B cell (primary cell): ENCODE measurements at regions not wholly inside any gene's neighbourhood (a gene's known extent, or its start where the extent isn't known, plus 50 kb on each side); places are given as distances from the start of the nearest gene placed in this dataset.

ENCODE experiments used
- ATAC-seq: fragments of 200-7000 bp; cut with Tn5 transposase; one replicate; pipeline ENCODE4 v1.10.0; 2021; ENCODE audit warnings: low read depth, mild to moderate bottlenecking, moderate number of reproducible peaks, moderate library complexity
- CTCF ChIA-PET: fragments of 350-600 bp; sonication (Branson Sonifier 250); formaldehyde crosslinking; loops from one replicate; lab custom pipeline; 2021; ENCODE audit warnings: antibody characterized with exemption, inconsistent platforms; lab: Charles Lee
- POLR2A ChIA-PET: fragments of 350-600 bp; sonication (Branson Sonifier 250); formaldehyde crosslinking; loops from one replicate; lab custom pipeline; 2021; ENCODE audit warnings: antibody characterized with exemption; lab: Charles Lee
- DNase-seq: peaks from one replicate; pipeline ENCODE4 v3.0.0; 2013
- H2AFZ ChIP-seq: 2 replicates; pipeline ENCODE4 v1.6.1; 2012; ENCODE audit warnings: mild to moderate bottlenecking, low read depth, low read length; ENCODE audit not compliant: insufficient read depth, poor library complexity, severe bottlenecking
- H3K27ac ChIP-seq, 2 donors: 1 replicate in 1 of 2; 2 replicates in 1 of 2; pipeline ENCODE4 v1.5.1; 2012 to 2013; ENCODE audit warnings: low read length in 2 of 2, mild to moderate bottlenecking in 2 of 2, moderate library complexity in 1 of 2
- H3K27me3 ChIP-seq, 4 experiments: fragments of 200-600 bp in 1 of 4; sonication (generic) in 1 of 4; replicated peaks in 1 of 4; 1 replicate in 2 of 4; 2 replicates in 2 of 4; pipeline versions ENCODE4 v1.6.1 to v1.7.0; 2013 to 2016; ENCODE audit warnings: low read length in 3 of 4, mild to moderate bottlenecking in 2 of 4, mixed read lengths in 1 of 4, moderate library complexity in 1 of 4; ENCODE audit not compliant: insufficient read depth in 4 of 4, control insufficient read depth in 3 of 4; ENCODE audit errors: control extremely low read depth in 1 of 4
- H3K36me3 ChIP-seq, 2 experiments: replicated peaks in 1 of 2; 1 replicate in 1 of 2; 2 replicates in 1 of 2; pipeline versions ENCODE4 v1.6.1 to v1.7.1; 2013; ENCODE audit warnings: low read length in 1 of 2; ENCODE audit not compliant: insufficient read depth in 2 of 2, control insufficient read depth in 1 of 2; ENCODE audit errors: control extremely low read depth in 1 of 2, extremely low read depth in 1 of 2
- H3K4me1 ChIP-seq, 2 donors: fragments of 200-600 bp in 1 of 2; sonication (generic) in 1 of 2; 1 replicate in 1 of 2; 2 replicates in 1 of 2; pipeline versions ENCODE4 v1.5.1 to v1.6.1; 2013 to 2017; ENCODE audit warnings: low read length in 2 of 2; ENCODE audit not compliant: control insufficient read depth in 2 of 2, insufficient read depth in 2 of 2
- H3K4me2 ChIP-seq: replicated peaks from 2 replicates; pipeline ENCODE3; 2012; ENCODE audit warnings: mild to moderate bottlenecking, low read depth, low read length; ENCODE audit not compliant: poor library complexity, severe bottlenecking
- H3K4me3 ChIP-seq, 5 experiments: fragments of 200-600 bp in 1 of 5; sonication (generic) in 1 of 5; 1 replicate in 3 of 5; 2 replicates in 2 of 5; pipeline versions ENCODE4 v1.5.1 to v1.7.0; 2011 to 2016; ENCODE audit warnings: low read length in 4 of 5, mild to moderate bottlenecking in 4 of 5, low read depth in 2 of 5, control low read depth in 1 of 5, moderate library complexity in 1 of 5; ENCODE audit not compliant: insufficient read depth in 1 of 5; ENCODE audit errors: control extremely low read depth in 1 of 5, extremely low read depth in 1 of 5
- H3K79me2 ChIP-seq: fragments of 200-600 bp; sonication (generic); one replicate; pipeline ENCODE4 v1.6.0; 2016; ENCODE audit warnings: low read length; ENCODE audit not compliant: control insufficient read depth, insufficient read depth
- H3K9ac ChIP-seq: fragments of 200-600 bp; sonication (generic); 2 replicates; pipeline ENCODE4 v1.6.1; 2017; ENCODE audit warnings: mild to moderate bottlenecking, low read length, moderate library complexity
- H3K9me3 ChIP-seq, 3 donors: one replicate each; pipeline versions ENCODE4 v1.6.1 to v1.7.1; 2013; ENCODE audit warnings: low read length in 2 of 3; ENCODE audit not compliant: control insufficient read depth in 2 of 3, insufficient read depth in 1 of 3; ENCODE audit errors: control extremely low read depth in 1 of 3
- H4K20me1 ChIP-seq: 2 replicates; pipeline ENCODE4 v1.6.0; 2012; ENCODE audit warnings: mild to moderate bottlenecking, low read length; ENCODE audit not compliant: insufficient read depth, control insufficient read depth, poor library complexity, severe bottlenecking
- H3K27ac Mint-ChIP-seq: one replicate; pipeline ENCODE4 v1.8.0; 2021; ENCODE audit warnings: mixed read lengths
- H3K27me3 Mint-ChIP-seq: one replicate; pipeline ENCODE4 v1.8.0; 2021; ENCODE audit warnings: mixed read lengths
- H3K4me1 Mint-ChIP-seq: one replicate; pipeline ENCODE4 v1.8.0; 2021; ENCODE audit warnings: mixed read lengths
- H3K4me3 Mint-ChIP-seq: one replicate; pipeline ENCODE4 v1.8.0; 2021; ENCODE audit warnings: mixed read lengths
- H3K9me3 Mint-ChIP-seq: one replicate; pipeline ENCODE4 v1.8.0; 2022; ENCODE audit warnings: mixed read lengths; ENCODE audit not compliant: insufficient read depth
- EZH2 ChIP-seq: IDR thresholded peaks from 2 replicates; pipeline ENCODE4 v1.6.1; 2012; ENCODE audit warnings: borderline replicate concordance, low read depth, mild to moderate bottlenecking, moderate library complexity, low read length; ENCODE audit not compliant: insufficient read depth, poor library complexity, severe bottlenecking
- WGBS: methylation state at CpG from one replicate; pipeline ENCODE4 v1.1.5; 2013; ENCODE audit warnings: missing lambda C conversion rate; ENCODE audit not compliant: insufficient coverage; 5-methylcytosine and 5-hydroxymethylcytosine counted together
- intact Hi-C: fragments of 100-400 bp; cut with micrococcal nuclease; formaldehyde crosslinking; loops from one replicate; pipeline ENCODE4 v1.10.0; 2022
- TF ChIP-seq, protein P1 (sequence below): fragments of 200-600 bp; IDR thresholded peaks from one replicate; pipeline ENCODE4 v1.8.0; 2022; ENCODE audit warnings: antibody characterized with exemption, mild to moderate bottlenecking

DNA sequence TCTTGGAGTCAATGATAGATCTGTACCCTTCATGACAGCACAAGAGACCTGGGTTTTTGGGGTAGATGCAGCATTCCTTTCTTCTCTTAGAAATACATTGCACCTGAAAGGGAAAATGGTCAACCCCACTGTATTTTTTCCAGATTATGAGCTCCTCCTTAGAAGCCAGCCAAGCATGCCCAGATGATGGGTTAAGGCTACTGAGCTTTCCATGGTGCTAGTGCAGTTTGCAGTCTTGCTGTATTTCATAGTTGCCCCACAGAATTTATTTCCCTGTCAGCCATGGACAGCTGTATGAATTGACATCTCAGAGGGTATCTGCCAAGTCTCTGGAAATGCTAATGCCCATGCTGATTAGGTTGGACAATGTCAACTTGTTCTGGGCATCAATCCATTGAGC lies 73.7 kb upstream of the H2AZ1 start:
- Histone ChIP-seq H3K36me3 (no peaks in the 10 kb centered on the region), H3K4me3 (no peak overlapping the region), H4K20me1 (no peaks in the 10 kb centered on the region), H3K79me2 (no peaks in the 10 kb centered on the region), H3K27ac (no peak overlapping the region), H3K9me3 (peaks cover 0 to 1% (median 0%) of the 10 kb centered on the region in 3 donors), H3K4me1 (no peaks in the 10 kb centered on the region), H3K27me3 (no peaks in the 10 kb centered on the region), H3K9ac (no peak overlapping the region), H3K4me2 (no peak overlapping the region), H2AFZ (no peak overlapping the region)
- intact Hi-C loops: no loop called here
- no peaks in the 10 kb centered on the region for H3K4me1 Mint-ChIP-seq
- peaks cover 18% of the 10 kb centered on the region for H3K27me3 Mint-ChIP-seq
- TF ChIP-seq, protein P1, sequence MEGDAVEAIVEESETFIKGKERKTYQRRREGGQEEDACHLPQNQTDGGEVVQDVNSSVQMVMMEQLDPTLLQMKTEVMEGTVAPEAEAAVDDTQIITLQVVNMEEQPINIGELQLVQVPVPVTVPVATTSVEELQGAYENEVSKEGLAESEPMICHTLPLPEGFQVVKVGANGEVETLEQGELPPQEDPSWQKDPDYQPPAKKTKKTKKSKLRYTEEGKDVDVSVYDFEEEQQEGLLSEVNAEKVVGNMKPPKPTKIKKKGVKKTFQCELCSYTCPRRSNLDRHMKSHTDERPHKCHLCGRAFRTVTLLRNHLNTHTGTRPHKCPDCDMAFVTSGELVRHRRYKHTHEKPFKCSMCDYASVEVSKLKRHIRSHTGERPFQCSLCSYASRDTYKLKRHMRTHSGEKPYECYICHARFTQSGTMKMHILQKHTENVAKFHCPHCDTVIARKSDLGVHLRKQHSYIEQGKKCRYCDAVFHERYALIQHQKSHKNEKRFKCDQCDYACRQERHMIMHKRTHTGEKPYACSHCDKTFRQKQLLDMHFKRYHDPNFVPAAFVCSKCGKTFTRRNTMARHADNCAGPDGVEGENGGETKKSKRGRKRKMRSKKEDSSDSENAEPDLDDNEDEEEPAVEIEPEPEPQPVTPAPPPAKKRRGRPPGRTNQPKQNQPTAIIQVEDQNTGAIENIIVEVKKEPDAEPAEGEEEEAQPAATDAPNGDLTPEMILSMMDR: no peak
- no peak for TF ChIP-seq EZH2
- ATAC-seq: no peak
- CTCF ChIA-PET: no interaction called here
- POLR2A ChIA-PET: no interaction called here
- H3K9me3 Mint-ChIP-seq: no peaks in the 10 kb centered on the region
- H3K27ac Mint-ChIP-seq: no peak overlapping the region
- DNase-seq: no peak
- no peak overlapping the region for H3K4me3 Mint-ChIP-seq

DNA sequence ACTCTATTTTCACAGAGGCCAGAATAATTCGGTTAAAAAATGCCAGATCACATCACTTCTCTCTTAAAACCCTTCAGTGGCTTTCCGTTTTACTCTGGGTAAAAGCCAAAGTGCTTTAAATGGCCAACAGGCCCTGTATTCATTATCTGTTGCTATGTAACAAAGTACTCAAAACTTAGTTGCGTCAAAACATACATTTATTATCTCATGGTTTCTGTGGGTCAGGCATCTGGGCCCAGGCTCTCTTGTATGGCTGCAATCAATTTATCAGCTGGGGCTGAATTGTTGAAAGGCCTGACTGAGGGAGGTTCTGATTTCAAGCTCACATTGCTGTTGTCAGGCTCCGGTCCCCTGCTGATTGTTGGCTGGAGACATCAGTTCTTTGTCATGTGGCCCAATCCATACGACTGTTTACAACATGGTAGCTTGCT lies 72.7 kb upstream of the H2AZ1 start:
- H3K9me3 ChIP-seq: peaks cover 0 to 1% (median 0%) of the 10 kb centered on the region in 3 donors
- H3K36me3 ChIP-seq: no peaks in the 10 kb centered on the region
- no peak overlapping the region for H2AFZ ChIP-seq
- H3K27ac ChIP-seq: no peak overlapping the region
- 70% methylated on average over 2 of the region's 5 CpGs for WGBS
- no peak overlapping the region for H3K4me2 ChIP-seq
- H3K4me3 ChIP-seq: no peak overlapping the region
- no peak for DNase-seq
- no peak overlapping the region for H3K9ac ChIP-seq
- no peaks in the 10 kb centered on the region for H4K20me1 ChIP-seq
- ChIA-PET CTCF (no interaction called here), POLR2A (no interaction called here)
- H3K27me3 Mint-ChIP-seq: peaks cover 18% of the 10 kb centered on the region
- ATAC-seq: no peak
- H3K79me2 ChIP-seq: no peaks in the 10 kb centered on the region
- no peak overlapping the region for H3K4me3 Mint-ChIP-seq
- H3K4me1 ChIP-seq: no peaks in the 10 kb centered on the region
- no peaks in the 10 kb centered on the region for H3K9me3 Mint-ChIP-seq
- peaks cover 0 to 3% (median 0%) of the 10 kb centered on the region in 4 experiments for H3K27me3 ChIP-seq
- no peaks in the 10 kb centered on the region for H3K4me1 Mint-ChIP-seq
- no peak for TF ChIP-seq EZH2
- TF ChIP-seq, protein P1: no peak
- H3K27ac Mint-ChIP-seq: no peak overlapping the region
- intact Hi-C loops: no loop called here
